ENCODE measurements at regions not wholly inside any gene's neighbourhood (a gene's known extent, or its start where the extent isn't known, plus 50 kb on each side); places are given as distances from the start of the nearest gene placed in this dataset.

DNA sequence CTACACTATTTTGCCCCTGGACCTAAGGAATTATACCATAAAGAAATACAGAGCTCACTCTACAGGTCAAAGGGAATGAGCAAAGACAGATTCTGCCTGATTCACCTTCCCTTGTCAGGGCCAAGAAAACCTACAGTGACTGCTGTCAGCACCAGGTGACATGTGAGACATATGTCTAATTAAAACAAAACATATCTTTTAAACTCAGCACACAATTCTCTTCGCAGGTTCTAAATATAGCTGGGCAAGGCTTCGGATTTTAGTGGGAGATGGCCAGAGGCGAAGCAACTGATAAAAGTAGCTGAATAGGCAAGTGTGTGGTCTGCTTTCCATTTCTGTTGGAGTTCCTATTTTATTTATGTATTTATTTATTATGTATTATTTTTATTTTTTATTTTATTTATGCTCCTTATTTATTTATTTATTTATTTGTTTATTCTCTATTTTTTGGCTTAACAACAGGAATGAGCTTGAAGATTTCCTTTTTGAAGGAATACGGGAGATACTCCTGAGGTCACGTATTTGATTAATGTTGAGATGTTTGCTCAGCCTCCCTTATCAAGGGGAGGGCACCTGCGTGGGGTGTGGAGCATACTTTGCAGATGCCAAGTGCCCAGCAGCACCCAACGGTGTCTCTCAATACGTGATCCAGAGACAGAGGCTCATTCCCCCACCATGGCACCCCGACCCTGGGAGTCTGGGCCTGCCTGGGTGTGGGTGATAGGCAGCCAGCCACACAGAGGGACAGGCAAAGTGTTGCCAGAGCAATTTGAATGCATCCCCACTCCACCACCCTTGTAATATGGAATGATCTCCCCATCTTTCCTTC lies 141.8 kb downstream of the RNF152 start:
- H3K4me3 ChIP-seq (ENCODE audit: low read depth, low read length), result no peak overlapping the region
- H3K27ac ChIP-seq, result no peak overlapping the region
- H3K27me3 ChIP-seq (ENCODE audit: insufficient read depth, low read depth, severe bottlenecking), result no peaks in the 10 kb centered on the region
- TF ChIP-seq, protein P1, sequence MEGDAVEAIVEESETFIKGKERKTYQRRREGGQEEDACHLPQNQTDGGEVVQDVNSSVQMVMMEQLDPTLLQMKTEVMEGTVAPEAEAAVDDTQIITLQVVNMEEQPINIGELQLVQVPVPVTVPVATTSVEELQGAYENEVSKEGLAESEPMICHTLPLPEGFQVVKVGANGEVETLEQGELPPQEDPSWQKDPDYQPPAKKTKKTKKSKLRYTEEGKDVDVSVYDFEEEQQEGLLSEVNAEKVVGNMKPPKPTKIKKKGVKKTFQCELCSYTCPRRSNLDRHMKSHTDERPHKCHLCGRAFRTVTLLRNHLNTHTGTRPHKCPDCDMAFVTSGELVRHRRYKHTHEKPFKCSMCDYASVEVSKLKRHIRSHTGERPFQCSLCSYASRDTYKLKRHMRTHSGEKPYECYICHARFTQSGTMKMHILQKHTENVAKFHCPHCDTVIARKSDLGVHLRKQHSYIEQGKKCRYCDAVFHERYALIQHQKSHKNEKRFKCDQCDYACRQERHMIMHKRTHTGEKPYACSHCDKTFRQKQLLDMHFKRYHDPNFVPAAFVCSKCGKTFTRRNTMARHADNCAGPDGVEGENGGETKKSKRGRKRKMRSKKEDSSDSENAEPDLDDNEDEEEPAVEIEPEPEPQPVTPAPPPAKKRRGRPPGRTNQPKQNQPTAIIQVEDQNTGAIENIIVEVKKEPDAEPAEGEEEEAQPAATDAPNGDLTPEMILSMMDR (IDR thresholded peaks at IDR 0.05; ENCODE audit: low read depth, low read length), result no peak
- H3K9me3 ChIP-seq (ENCODE audit: severe bottlenecking), result no peaks in the 10 kb centered on the region
- no peaks in the 10 kb centered on the region for H3K36me3 ChIP-seq
- DNase-seq, result no peak

DNA sequence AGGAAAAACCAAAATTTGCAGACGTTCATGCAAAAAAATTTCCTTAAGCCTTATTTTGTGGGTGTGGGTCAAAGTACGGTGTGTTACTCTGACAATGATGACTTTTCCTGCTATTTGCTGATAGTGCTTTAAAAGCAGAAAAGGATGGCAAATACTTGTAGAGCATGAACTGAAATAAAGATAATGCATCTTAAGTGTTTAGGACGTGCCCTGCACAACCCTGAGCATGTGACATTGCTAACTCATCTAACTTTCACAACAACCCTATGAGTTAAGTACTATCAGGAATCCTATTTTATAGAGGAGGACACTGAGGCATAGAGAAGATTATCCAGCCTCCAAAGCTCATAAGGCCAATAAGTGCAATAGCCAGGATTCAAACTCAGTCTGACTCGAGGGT lies 143.3 kb downstream of the RNF152 start:
- no peak overlapping the region for H3K27ac ChIP-seq
- TF ChIP-seq, protein P1 (IDR thresholded peaks at IDR 0.05; ENCODE audit: low read depth, low read length), result no peak
- no peak overlapping the region for H3K4me3 ChIP-seq (ENCODE audit: low read depth, low read length)
- DNase-seq, result no peak
- H3K27me3 ChIP-seq (ENCODE audit: insufficient read depth, low read depth, severe bottlenecking), result no peaks in the 10 kb centered on the region
- no peaks in the 10 kb centered on the region for H3K36me3 ChIP-seq
- H3K9me3 ChIP-seq (ENCODE audit: severe bottlenecking), result no peaks in the 10 kb centered on the region

DNA sequence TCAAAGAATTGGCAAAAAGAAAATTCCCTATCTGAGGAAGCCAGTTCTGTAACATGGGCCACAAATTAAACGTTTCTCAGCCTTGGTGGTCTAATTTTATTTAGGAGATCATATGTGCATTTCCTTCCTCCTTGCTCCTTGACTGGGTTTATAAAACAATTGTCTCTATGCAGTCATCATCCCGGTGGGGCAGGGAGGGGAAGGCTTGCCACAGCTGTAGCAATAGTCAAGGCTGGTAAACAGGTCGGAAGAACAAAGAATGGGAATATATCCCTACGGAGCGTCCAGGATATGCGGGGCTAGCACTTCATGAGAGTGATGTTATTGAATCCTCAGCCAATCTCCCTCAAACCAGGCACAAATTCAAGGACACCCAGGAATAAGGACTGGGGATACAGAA lies 143.8 kb downstream of the RNF152 start:
- TF ChIP-seq, protein P1 (IDR thresholded peaks at IDR 0.05; ENCODE audit: low read depth, low read length), result no peak
- no peak overlapping the region for H3K27ac ChIP-seq
- no peak overlapping the region for H3K4me3 ChIP-seq (ENCODE audit: low read depth, low read length)
- DNase-seq, result no peak
- no peaks in the 10 kb centered on the region for H3K27me3 ChIP-seq (ENCODE audit: insufficient read depth, low read depth, severe bottlenecking)
- H3K36me3 ChIP-seq, result no peaks in the 10 kb centered on the region
- H3K9me3 ChIP-seq (ENCODE audit: severe bottlenecking), result no peaks in the 10 kb centered on the region

DNA sequence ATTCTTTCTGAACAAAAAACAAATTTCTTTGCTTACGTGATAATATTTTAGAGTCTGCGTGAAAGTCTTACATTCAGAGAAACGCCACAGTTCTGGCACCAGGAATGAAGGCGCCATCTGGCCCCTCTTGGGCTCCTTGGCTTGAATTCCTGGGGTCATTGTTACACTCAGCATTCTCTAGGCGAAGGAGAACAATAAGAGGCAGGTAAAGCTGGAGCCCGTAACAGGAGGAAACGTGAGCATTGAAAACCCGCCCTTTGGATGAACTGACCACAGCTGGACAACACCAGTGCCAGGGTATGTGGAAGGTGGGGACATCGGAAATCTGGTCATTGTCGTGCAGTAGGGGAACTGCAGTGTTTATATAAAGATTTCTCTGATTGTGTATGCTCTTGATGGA lies 144.8 kb downstream of the RNF152 start:
- no peak for DNase-seq
- Histone ChIP-seq H3K36me3 (no peaks in the 10 kb centered on the region), H3K4me3 (ENCODE audit: low read depth, low read length) (no peak overlapping the region), H3K27ac (no peak overlapping the region), H3K27me3 (ENCODE audit: insufficient read depth, low read depth, severe bottlenecking) (no peaks in the 10 kb centered on the region), H3K9me3 (ENCODE audit: severe bottlenecking) (no peaks in the 10 kb centered on the region)
- TF ChIP-seq, protein P1 (IDR thresholded peaks at IDR 0.05; ENCODE audit: low read depth, low read length), result no peak

DNA sequence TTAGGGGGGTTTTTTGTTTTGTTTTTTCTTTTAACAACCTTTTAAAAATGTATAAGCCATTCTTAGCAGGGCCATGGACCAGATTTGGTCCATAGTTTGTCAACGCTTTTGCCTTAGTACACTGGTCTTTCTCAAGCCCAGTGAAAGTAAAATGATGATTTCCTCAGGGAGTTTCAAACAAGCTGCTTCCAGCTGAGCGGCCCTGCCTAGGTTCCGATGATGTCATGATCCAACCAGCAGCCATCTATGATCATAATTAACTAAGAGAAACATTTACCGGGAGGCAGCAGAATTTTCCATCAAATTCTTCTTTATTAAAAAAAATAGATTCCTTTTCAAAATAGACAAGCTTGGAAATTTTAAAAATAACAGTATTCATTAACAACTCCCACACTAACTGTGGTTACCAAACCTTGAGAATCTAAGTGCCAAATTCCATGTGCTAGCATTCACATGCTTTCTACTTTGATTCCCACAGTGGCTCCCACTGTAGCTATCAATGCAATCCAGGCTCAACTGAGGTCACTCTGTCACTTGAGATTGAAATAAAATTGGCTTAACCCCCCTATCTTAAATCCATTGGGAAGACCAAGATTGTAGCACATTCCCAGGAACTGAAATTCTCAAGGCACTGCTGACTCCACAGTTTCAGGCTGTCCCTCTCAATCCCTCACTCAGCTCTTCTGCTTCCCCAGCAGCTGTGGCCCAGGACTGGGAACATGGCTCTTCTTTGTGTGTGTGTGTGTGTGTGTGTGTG lies 148.9 kb downstream of the RNF152 start:
- Histone ChIP-seq H3K4me3 (ENCODE audit: low read depth, low read length) (no peak overlapping the region), H3K27ac (no peak overlapping the region), H3K9me3 (ENCODE audit: severe bottlenecking) (no peaks in the 10 kb centered on the region), H3K36me3 (no peaks in the 10 kb centered on the region), H3K27me3 (ENCODE audit: insufficient read depth, low read depth, severe bottlenecking) (no peaks in the 10 kb centered on the region)
- DNase-seq, result no peak
- TF ChIP-seq, protein P1 (IDR thresholded peaks at IDR 0.05; ENCODE audit: low read depth, low read length), result no peak

All from WERI-Rb-1 (cell line).